H1 (cell line): ENCODE measurements at regions not wholly inside any gene's neighbourhood (a gene's known extent, or its start where the extent isn't known, plus 50 kb on each side); places are given as distances from the start of the nearest gene placed in this dataset.

Experiments
- CTBP2 ChIP-seq: IDR thresholded peaks from 2 replicates; pipeline ENCODE4 v1.7.0; 2011; ENCODE audit warnings: borderline replicate concordance, mild to moderate bottlenecking, moderate library complexity, mixed read lengths, low read length; ENCODE audit not compliant: insufficient read depth, insufficient read length
- RAD21 ChIP-seq, 2 experiments: IDR thresholded peaks in 1 of 2; conservative IDR thresholded peaks in 1 of 2; 2 replicates each; pipeline ENCODE4 v1.6.1; 2011; ENCODE audit warnings: low read depth in 2 of 2, low read length in 2 of 2, improper control_type of control experiment in 1 of 2, inconsistent platforms in 1 of 2, mild to moderate bottlenecking in 1 of 2, moderate library complexity in 1 of 2
- SIRT6 ChIP-seq: IDR thresholded peaks from one replicate; pipeline ENCODE4 v1.7.1; 2012; ENCODE audit warnings: low read length, inconsistent platforms
- SP1 ChIP-seq: IDR thresholded peaks from 2 replicates; pipeline ENCODE4 v1.6.1; 2011; ENCODE audit warnings: low read depth, low read length
- SP2 ChIP-seq: IDR thresholded peaks from 2 replicates; pipeline ENCODE4 v1.6.1; 2012; ENCODE audit warnings: mild to moderate bottlenecking, low read length, inconsistent platforms

DNA sequence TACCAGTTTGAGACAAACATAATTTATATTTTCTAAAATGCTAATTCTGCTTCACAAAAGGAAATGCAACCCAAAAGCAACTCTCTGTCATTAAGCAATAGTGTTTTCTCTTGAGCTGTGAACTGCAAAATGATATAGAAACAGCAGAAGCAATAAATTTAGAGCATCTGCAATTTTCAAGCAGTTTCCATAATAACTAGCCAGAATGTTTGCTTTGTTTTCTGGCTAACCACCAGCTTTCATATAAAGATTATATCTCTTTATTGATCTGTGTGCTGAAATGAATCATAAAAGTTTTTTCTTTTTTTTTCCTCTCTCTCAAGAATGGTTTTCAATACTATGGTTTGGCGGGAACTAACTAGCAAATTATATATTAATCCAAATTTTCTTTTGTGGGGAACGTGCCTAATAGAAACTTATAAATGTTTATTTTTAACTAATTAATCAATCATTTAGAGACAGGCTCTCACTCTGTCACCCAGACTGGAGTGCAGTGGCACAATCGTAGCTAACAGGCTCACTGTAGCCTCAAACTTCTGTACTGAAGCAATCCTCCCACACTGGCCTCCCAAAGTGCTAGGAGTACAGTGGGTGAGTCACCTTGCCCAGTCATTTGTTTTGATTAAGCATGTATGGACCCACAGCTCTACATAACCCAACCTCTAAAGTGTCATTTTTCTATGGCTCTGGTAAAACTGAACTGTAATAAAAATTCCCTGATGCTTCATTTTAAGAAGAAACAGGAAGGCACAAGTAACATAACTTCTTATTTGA lies 830.1 kb upstream of the MGAT4C start (continued):
- no peak for TF ChIP-seq RAD21 (IDR thresholded peaks at IDR 0.05 in 1 of 2, conservative IDR thresholded peaks at IDR 0.05 in 1 of 2; ENCODE audit: low read depth in 2 of 2, low read length in 2 of 2)
- TF ChIP-seq SIRT6: no peak
- TF ChIP-seq SP2: no peak
- TF ChIP-seq CTBP2: no peak
- no peak for TF ChIP-seq SP1
